ENCODE measurements at regions not wholly inside any gene's neighbourhood (a gene's known extent, or its start where the extent isn't known, plus 50 kb on each side); places are given as distances from the start of the nearest gene placed in this dataset.

DNA sequence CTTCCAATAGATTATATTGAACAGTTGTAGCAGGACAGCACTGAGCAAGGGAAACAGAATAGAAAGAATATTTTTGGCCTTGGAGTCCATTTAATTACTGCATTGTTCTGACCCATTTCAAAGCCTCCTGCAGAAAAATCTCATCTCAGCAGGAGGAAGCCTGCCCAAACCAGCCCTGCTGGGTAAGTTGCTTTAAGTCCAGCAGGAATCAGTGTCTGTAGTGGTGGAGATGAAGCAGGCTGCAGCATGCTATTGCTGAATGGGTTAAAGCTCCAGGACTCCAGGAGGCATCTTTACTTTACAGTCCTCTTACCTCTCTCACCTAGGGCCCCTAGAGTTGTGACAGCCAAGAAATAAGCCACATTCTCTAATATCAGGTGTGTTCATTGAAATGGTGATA lies 380.3 kb upstream of the THBS1 start:
- TF ChIP-seq, protein P1, sequence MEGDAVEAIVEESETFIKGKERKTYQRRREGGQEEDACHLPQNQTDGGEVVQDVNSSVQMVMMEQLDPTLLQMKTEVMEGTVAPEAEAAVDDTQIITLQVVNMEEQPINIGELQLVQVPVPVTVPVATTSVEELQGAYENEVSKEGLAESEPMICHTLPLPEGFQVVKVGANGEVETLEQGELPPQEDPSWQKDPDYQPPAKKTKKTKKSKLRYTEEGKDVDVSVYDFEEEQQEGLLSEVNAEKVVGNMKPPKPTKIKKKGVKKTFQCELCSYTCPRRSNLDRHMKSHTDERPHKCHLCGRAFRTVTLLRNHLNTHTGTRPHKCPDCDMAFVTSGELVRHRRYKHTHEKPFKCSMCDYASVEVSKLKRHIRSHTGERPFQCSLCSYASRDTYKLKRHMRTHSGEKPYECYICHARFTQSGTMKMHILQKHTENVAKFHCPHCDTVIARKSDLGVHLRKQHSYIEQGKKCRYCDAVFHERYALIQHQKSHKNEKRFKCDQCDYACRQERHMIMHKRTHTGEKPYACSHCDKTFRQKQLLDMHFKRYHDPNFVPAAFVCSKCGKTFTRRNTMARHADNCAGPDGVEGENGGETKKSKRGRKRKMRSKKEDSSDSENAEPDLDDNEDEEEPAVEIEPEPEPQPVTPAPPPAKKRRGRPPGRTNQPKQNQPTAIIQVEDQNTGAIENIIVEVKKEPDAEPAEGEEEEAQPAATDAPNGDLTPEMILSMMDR (IDR thresholded peaks at IDR 0.05), result no peak
- no peak for TF ChIP-seq POLR2A (IDR thresholded peaks at IDR 0.05)

Measured in esophagus squamous epithelium (tissue), 4 donors.